ENCODE measurements at regions not wholly inside any gene's neighbourhood (a gene's known extent, or its start where the extent isn't known, plus 50 kb on each side); places are given as distances from the start of the nearest gene placed in this dataset.
"Not testable (repeated sequence)": the region's sequence is repeated elsewhere in the genome, so short reads cannot be mapped to it uniquely, and the experiment has no call there.

DNA sequence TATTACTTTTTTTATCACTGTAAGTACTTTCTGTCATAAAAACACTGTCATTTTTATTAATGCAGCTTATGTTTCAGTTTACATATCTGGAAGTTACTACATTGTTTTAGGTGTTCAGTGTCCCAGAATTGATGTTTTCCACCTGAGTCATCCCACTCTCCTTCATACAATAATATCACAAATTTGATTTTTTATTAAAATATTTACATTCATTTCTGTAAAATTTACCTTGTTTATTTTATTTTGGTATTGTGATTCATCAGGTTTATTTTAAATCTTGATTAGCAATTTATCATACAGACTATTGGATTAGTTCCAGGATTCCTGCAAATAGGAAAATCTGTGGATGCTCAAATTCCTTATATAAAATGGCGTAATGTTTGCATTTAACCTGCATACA lies 1662.9 kb downstream of the SUCLG1 start:
- H3K4me3 ChIP-seq (ENCODE audit: low read depth, low read length): no peak overlapping the region
- no peaks in the 10 kb centered on the region for H3K36me3 ChIP-seq (ENCODE audit: control insufficient read depth, insufficient read depth, low read length)
- no peaks in the 10 kb centered on the region for H3K4me1 ChIP-seq (ENCODE audit: control insufficient read depth, insufficient read depth, low read length)
- no peaks in the 10 kb centered on the region for H3K9me3 ChIP-seq (ENCODE audit: control insufficient read depth, insufficient read depth, low read length)
- H3K9ac ChIP-seq (ENCODE audit: low read depth, low read length): no peak overlapping the region
- no peaks in the 10 kb centered on the region for H3K27me3 ChIP-seq (ENCODE audit: control insufficient read depth, insufficient read depth, low read length)

DNA sequence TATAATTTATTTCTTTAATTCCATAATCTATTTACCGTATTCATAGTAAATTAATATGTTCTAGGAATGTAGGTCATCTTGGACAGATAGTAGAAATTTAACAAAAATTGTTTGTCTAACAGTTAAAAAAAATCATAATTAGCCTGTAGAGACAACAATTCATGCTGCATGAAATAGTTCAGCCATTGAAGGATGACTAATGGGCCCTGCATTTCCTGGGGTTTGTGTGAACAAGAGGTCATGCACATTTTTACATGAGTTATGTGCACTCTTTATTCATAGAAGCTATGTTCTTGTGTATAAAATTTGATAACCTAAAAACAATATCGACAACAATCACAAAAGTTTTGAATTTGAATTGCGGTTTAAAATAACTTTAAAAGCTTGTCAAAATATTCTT lies 1663.6 kb downstream of the SUCLG1 start:
- no peaks in the 10 kb centered on the region for H3K36me3 ChIP-seq (ENCODE audit: control insufficient read depth, insufficient read depth, low read length)
- no peak overlapping the region for H3K9ac ChIP-seq (ENCODE audit: low read depth, low read length)
- H3K27me3 ChIP-seq (ENCODE audit: control insufficient read depth, insufficient read depth, low read length): no peaks in the 10 kb centered on the region
- H3K4me3 ChIP-seq (ENCODE audit: low read depth, low read length): no peak overlapping the region
- H3K4me1 ChIP-seq (ENCODE audit: control insufficient read depth, insufficient read depth, low read length): no peaks in the 10 kb centered on the region
- H3K9me3 ChIP-seq (ENCODE audit: control insufficient read depth, insufficient read depth, low read length): no peaks in the 10 kb centered on the region

DNA sequence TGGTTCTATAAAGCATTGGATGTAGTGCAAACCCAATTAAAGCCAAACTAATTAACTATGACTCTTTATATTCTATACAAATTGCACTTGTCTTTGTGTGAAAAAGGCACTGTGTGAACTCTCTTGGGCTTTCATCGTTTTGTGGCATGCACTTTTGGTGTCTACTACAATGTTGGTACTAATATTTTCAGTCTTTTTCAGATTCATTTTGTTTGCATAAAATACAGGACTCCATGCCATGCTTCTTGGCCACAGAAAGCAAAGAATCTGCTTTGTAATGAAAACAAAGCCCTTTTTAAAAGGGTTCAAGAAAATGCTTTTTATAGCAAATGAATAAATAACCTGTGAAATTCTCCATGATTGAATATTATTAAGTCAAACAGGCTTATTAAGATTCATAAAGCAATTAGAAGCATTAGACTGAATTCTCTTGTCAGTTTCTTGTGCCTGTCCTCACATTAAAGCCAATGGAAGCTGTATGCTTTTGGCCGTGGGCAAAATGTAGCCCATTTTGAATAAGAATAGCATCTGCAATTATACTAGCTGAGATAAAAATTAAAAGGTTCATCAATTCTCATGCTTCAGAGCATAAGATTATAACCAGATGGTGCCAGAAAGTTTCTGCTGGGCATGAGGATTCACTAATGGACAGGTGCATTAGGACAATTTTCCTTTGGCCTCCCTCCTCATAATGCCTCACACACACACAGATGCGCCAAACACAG lies 1665.2 kb downstream of the SUCLG1 start:
- H3K9ac ChIP-seq (ENCODE audit: low read depth, low read length): no peak overlapping the region
- H3K36me3 ChIP-seq (ENCODE audit: control insufficient read depth, insufficient read depth, low read length): no peaks in the 10 kb centered on the region
- H3K4me3 ChIP-seq (ENCODE audit: low read depth, low read length): no peak overlapping the region
- H3K27me3 ChIP-seq (ENCODE audit: control insufficient read depth, insufficient read depth, low read length): no peaks in the 10 kb centered on the region
- no peaks in the 10 kb centered on the region for H3K4me1 ChIP-seq (ENCODE audit: control insufficient read depth, insufficient read depth, low read length)
- no peaks in the 10 kb centered on the region for H3K9me3 ChIP-seq (ENCODE audit: control insufficient read depth, insufficient read depth, low read length)

DNA sequence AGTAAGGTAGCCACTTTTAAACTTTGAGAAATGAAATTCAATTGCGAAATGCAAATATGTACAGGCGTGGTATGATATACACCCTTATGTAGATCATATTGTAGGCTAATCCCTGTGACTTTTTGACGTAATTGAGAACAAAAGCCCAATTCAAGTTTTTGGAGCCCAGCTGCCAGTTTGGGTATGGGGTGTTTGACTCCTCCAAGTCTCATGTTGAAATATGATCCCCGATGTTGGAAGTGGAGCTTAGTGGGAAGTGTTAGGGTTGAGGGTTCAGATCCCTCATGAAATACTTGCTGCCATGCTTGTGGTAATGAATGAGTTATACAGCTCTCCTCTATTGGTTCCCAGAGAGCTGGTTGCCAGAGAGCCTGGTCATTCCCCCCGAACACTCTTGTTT lies 1666.8 kb downstream of the SUCLG1 start:
- Histone ChIP-seq H3K4me1 (ENCODE audit: control insufficient read depth, insufficient read depth, low read length) (no peaks in the 10 kb centered on the region), H3K4me3 (ENCODE audit: low read depth, low read length) (no peak overlapping the region), H3K36me3 (ENCODE audit: control insufficient read depth, insufficient read depth, low read length) (no peaks in the 10 kb centered on the region), H3K27me3 (ENCODE audit: control insufficient read depth, insufficient read depth, low read length) (no peaks in the 10 kb centered on the region), H3K9me3 (ENCODE audit: control insufficient read depth, insufficient read depth, low read length) (no peaks in the 10 kb centered on the region), H3K9ac (ENCODE audit: low read depth, low read length) (no peak overlapping the region)

DNA sequence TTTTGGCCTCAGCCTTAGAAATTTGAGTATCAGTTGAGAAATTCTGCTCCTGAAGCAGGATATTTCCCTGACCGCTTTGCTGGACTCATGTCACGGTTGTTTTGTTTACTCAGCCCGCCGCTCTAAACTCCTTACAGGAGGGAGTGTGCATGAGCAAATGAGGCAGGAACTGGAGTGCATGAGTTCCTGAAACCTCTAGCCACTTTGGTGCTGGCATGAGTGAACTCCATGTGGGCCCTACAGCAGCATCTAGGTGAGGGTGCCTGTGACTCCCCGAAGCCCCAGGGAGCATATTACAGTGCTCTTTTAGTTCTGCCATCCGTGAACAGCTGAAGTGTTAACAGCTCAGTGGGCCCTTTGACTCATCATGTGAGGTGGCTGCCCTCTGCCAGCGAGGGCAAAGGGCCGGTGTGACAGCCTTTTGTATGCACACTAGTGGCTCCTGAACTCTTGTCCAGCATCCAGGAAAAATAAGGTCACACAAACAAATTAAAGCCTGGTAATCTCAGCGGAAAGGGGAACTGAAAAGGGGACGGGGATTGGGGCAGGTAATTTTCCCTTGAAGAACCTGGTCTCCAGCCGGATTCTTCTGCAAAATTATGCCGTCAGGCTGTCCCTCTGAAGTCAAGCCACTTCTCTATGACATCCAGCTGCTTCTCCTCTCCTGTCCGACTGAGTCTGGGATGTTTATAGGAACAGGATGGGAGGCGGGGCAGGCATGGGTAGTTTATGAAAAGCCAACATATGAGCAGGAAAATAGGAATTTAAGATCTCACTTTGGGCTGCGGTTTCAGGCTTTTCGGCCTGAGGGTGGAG lies 1668.7 kb downstream of the SUCLG1 start:
- no peak overlapping the region for H3K9ac ChIP-seq (ENCODE audit: low read depth, low read length)
- no peaks in the 10 kb centered on the region for H3K4me1 ChIP-seq (ENCODE audit: control insufficient read depth, insufficient read depth, low read length)
- no peaks in the 10 kb centered on the region for H3K9me3 ChIP-seq (ENCODE audit: control insufficient read depth, insufficient read depth, low read length)
- H3K36me3 ChIP-seq (ENCODE audit: control insufficient read depth, insufficient read depth, low read length): no peaks in the 10 kb centered on the region
- H3K27me3 ChIP-seq (ENCODE audit: control insufficient read depth, insufficient read depth, low read length): no peaks in the 10 kb centered on the region
- no peak overlapping the region for H3K4me3 ChIP-seq (ENCODE audit: low read depth, low read length)

DNA sequence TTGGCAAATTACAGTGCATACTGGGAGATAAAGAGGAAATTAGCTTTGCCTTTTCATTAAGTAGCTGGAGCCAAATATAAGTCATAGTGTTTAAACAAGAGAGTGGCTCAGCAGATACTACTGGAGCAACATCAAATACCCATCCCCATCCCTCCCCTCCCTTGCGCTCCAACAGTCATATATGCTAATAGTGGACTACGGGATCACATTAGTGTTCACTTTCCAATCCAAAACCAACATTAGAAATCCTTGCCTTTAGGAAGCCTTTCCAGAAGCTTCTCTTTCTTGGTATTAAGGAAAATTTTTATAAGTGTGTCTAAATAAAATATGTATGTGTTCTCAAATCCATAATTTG lies 1669.3 kb downstream of the SUCLG1 start:
- no peaks in the 10 kb centered on the region for H3K9me3 ChIP-seq (ENCODE audit: control insufficient read depth, insufficient read depth, low read length)
- H3K4me3 ChIP-seq (ENCODE audit: low read depth, low read length): no peak overlapping the region
- H3K9ac ChIP-seq (ENCODE audit: low read depth, low read length): no peak overlapping the region
- H3K4me1 ChIP-seq (ENCODE audit: control insufficient read depth, insufficient read depth, low read length): no peaks in the 10 kb centered on the region
- H3K36me3 ChIP-seq (ENCODE audit: control insufficient read depth, insufficient read depth, low read length): no peaks in the 10 kb centered on the region
- no peaks in the 10 kb centered on the region for H3K27me3 ChIP-seq (ENCODE audit: control insufficient read depth, insufficient read depth, low read length)

DNA sequence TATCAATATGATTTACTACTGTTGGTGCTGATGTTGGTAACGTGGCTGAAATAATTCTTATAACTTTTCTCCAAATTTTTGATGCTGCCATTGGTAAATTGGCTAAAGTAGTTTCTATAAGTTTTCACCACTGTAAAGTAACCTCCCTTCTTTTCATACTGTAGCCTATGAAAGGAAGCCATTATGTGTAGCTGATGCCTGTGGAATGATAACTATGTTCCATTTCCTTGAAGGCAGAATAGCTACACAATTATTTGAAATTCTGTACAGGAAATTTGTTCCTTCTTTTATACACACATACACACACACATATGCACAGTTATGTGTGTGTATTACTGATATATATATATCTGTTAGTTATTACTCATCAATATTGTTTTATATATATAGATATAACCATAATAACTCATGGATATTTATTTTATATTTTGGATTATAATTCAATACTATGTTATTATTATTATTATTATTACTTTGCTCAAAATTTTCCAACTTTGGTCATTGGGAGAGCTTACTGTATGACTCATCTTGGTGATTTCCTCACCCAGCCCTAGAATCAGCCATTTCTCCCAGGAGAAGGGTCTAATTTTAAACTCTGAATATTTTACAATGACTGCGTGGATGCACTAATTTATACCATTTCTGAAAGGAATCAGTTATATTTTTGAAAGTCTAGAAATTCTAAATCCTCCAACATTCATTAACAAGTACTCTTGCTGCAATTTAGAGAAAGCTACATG lies 1677.7 kb downstream of the SUCLG1 start:
- Histone ChIP-seq H3K4me3 (ENCODE audit: low read depth, low read length) (no peak overlapping the region), H3K36me3 (ENCODE audit: control insufficient read depth, insufficient read depth, low read length) (no peaks in the 10 kb centered on the region), H3K27me3 (ENCODE audit: control insufficient read depth, insufficient read depth, low read length) (no peaks in the 10 kb centered on the region), H3K9ac (ENCODE audit: low read depth, low read length) (no peak overlapping the region), H3K4me1 (ENCODE audit: control insufficient read depth, insufficient read depth, low read length) (no peaks in the 10 kb centered on the region), H3K9me3 (ENCODE audit: control insufficient read depth, insufficient read depth, low read length) (no peaks in the 10 kb centered on the region)

DNA sequence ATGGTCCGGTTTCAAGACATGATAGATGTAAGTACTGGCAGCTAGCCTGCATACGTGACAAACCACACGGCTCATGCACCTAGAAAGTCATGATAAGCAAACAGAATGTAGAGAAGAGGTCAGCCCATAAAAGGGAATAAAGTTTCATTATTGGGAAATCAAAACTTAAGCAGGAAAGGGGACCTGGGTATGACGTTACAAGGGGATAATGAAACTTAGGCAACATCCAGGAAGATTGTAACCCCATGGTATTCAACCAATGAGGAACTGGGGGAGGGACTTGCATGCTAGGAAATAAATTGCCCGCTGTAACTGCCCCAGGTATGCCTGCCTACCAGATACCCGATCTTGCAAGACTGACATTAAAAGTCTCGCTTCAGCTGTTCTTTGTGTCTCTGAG lies 1679.0 kb downstream of the SUCLG1 start:
- no peak overlapping the region for H3K9ac ChIP-seq (ENCODE audit: low read depth, low read length)
- H3K36me3 ChIP-seq (ENCODE audit: control insufficient read depth, insufficient read depth, low read length): no peaks in the 10 kb centered on the region
- no peaks in the 10 kb centered on the region for H3K9me3 ChIP-seq (ENCODE audit: control insufficient read depth, insufficient read depth, low read length)
- H3K4me3 ChIP-seq (ENCODE audit: low read depth, low read length): no peak overlapping the region
- no peaks in the 10 kb centered on the region for H3K4me1 ChIP-seq (ENCODE audit: control insufficient read depth, insufficient read depth, low read length)
- no peaks in the 10 kb centered on the region for H3K27me3 ChIP-seq (ENCODE audit: control insufficient read depth, insufficient read depth, low read length)

DNA sequence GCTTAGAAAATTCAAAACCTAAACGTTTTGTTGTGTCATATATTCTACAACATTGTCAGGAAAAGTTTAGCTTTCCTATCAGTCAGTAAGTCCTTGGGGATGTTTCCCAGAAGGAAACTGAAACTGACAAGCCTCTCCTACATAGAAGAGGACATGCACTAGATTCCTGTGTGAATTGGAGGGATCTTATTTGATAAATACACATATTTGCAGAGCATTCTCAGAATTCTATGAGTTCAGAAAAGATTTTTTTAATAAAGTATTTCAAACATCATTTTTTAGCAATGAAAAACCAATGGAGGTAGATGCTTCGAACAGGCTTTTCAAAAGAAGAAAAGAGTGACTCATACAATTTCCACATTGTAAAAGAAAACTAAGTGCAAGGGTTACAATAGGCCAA lies 1706.7 kb downstream of the SUCLG1 start:
- Histone ChIP-seq H3K4me1 (ENCODE audit: control insufficient read depth, insufficient read depth, low read length) (no peaks in the 10 kb centered on the region), H3K9ac (ENCODE audit: low read depth, low read length) (no peak overlapping the region), H3K27me3 (ENCODE audit: control insufficient read depth, insufficient read depth, low read length) (no peaks in the 10 kb centered on the region), H3K36me3 (ENCODE audit: control insufficient read depth, insufficient read depth, low read length) (no peaks in the 10 kb centered on the region), H3K4me3 (ENCODE audit: low read depth, low read length) (no peak overlapping the region), H3K9me3 (ENCODE audit: control insufficient read depth, insufficient read depth, low read length) (no peaks in the 10 kb centered on the region)

DNA sequence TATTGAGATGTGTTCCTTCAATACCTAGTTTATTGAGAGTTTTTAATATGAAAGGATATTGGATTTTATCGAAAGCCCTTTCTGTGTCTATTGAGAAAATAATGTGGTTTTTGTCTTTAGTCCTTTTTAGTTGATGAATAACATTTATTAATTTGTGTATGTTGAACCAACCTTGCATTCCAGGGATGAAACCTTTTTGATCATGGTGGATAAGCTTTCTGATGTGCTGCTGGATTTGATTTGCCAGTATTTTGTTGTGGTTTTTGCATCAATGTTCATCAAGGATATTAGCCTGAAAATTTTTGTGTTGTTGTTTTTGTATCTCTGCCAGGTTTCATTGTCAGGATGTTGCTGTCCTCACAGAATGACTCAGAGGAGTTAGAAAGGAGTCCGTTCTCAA lies 1710.4 kb downstream of the SUCLG1 start:
- no peaks in the 10 kb centered on the region for H3K4me1 ChIP-seq (ENCODE audit: control insufficient read depth, insufficient read depth, low read length)
- no peak overlapping the region for H3K4me3 ChIP-seq (ENCODE audit: low read depth, low read length)
- no peak overlapping the region for H3K9ac ChIP-seq (ENCODE audit: low read depth, low read length)
- H3K27me3 ChIP-seq (ENCODE audit: control insufficient read depth, insufficient read depth, low read length): no peaks in the 10 kb centered on the region
- no peaks in the 10 kb centered on the region for H3K36me3 ChIP-seq (ENCODE audit: control insufficient read depth, insufficient read depth, low read length)
- no peaks in the 10 kb centered on the region for H3K9me3 ChIP-seq (ENCODE audit: control insufficient read depth, insufficient read depth, low read length)

DNA sequence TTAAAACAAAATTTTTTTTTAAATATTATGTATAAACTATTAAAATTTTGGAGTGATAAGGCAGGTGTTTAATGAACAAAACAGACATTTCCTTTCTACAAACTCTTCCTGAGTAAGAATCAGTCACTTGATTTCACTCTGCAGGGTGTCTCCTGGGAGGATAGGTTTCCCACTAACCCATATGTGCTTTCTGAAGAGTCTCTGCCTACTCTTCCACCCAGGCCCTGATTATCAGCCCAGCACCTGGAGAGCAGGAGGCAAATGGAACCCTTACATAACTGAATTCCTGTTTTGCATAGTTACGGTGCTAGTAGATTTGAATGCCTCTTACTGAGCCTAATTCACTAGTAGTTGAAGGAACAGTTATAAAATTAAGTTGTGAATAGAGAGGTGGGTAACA lies 1718.6 kb downstream of the SUCLG1 start:
- Histone ChIP-seq H3K9me3 (ENCODE audit: control insufficient read depth, insufficient read depth, low read length) (no peaks in the 10 kb centered on the region), H3K4me1 (ENCODE audit: control insufficient read depth, insufficient read depth, low read length) (no peaks in the 10 kb centered on the region), H3K27me3 (ENCODE audit: control insufficient read depth, insufficient read depth, low read length) (no peaks in the 10 kb centered on the region), H3K4me3 (ENCODE audit: low read depth, low read length) (no peak overlapping the region), H3K36me3 (ENCODE audit: control insufficient read depth, insufficient read depth, low read length) (no peaks in the 10 kb centered on the region), H3K9ac (ENCODE audit: low read depth, low read length) (no peak overlapping the region)

DNA sequence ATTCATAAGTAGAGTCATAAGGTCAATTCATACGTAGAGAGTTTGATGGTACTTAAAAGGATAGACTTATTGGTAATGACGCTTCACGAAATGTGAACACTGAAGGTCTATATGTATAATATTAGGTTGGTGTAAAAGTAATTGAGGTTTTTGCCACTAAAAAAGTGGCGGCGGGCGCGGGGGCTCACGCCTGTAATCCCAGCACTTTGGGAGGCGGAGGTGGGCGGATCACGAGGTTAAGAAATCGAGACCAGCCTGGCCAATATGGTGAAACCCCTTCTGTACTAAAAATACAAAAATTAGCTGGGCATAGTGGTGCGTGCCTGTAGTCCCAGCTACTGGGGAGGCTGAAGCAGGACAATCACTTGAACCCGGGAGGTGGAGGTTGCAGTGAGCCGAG lies 1721.1 kb downstream of the SUCLG1 start:
- H3K4me3 ChIP-seq (ENCODE audit: low read depth, low read length); H3K4me1 ChIP-seq (ENCODE audit: control insufficient read depth, insufficient read depth, low read length); H3K27me3 ChIP-seq (ENCODE audit: control insufficient read depth, insufficient read depth, low read length); H3K36me3 ChIP-seq (ENCODE audit: control insufficient read depth, insufficient read depth, low read length); H3K9me3 ChIP-seq (ENCODE audit: control insufficient read depth, insufficient read depth, low read length); H3K9ac ChIP-seq (ENCODE audit: low read depth, low read length): not testable (repeated sequence)
